ENCODE measurements at regions not wholly inside any gene's neighbourhood (a gene's known extent, or its start where the extent isn't known, plus 50 kb on each side); places are given as distances from the start of the nearest gene placed in this dataset.

- no peak overlapping the region for H3K27ac ChIP-seq
- no peak for TF ChIP-seq CTCF (conservative IDR thresholded peaks at IDR 0.05)
These were observed 104.7 kb upstream of the ZNF438 start for GRCh38 chr10:31136386-31136785.

- H3K27ac ChIP-seq = no peak overlapping the region
- TF ChIP-seq ZFX (IDR thresholded peaks at IDR 0.05) (no peak), CTCF (conservative IDR thresholded peaks at IDR 0.05) (no peak)
These were observed 105.5 kb upstream of the ZNF438 start for GRCh38 chr10:31136930-31137885.

GRCh38 chr10:31138026-31138553 is 106.4 kb upstream of the ZNF438 start:
- TF ChIP-seq ZFX (IDR thresholded peaks at IDR 0.05) (no peak), CTCF (conservative IDR thresholded peaks at IDR 0.05) (no peak)
- no peak overlapping the region for H3K27ac ChIP-seq

GRCh38 chr10:31139497-31139896 is 107.8 kb upstream of the ZNF438 start:
- H3K27ac ChIP-seq = no peak overlapping the region
- TF ChIP-seq ZFX (IDR thresholded peaks at IDR 0.05) (no peak), CTCF (conservative IDR thresholded peaks at IDR 0.05) (no peak)

GRCh38 chr10:31140716-31141115 is 109.1 kb upstream of the ZNF438 start:
- H3K27ac ChIP-seq = no peak overlapping the region
- TF ChIP-seq ZFX (IDR thresholded peaks at IDR 0.05) = no peak
- TF ChIP-seq CTCF (conservative IDR thresholded peaks at IDR 0.05) = no peak

DNA sequence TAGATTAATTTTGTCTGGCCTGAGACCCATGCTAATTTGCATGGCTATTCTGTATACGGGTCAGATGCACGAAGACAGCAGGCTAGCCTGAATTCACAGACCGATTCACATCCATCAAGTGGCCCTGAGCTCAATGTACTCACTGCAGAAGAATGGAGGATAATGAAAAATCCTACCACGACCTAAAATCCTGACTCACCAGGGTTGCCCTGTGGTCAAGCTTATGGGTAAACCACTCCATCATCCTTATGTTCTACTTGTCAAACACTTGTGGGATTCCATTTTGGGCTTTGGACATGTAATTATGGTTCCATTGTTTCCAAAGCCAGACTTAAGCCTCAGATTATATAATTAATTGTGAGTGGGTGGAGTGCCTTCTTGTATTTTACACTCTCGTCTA is 110.4 kb upstream of the ZNF438 start:
- H3K27ac ChIP-seq = no peak overlapping the region
- TF ChIP-seq CTCF (conservative IDR thresholded peaks at IDR 0.05) = no peak
- no peak for TF ChIP-seq ZFX (IDR thresholded peaks at IDR 0.05)

GRCh38 chr10:31143331-31143935 is 111.8 kb upstream of the ZNF438 start:
- no peak for TF ChIP-seq CTCF (conservative IDR thresholded peaks at IDR 0.05)
- TF ChIP-seq ZFX (IDR thresholded peaks at IDR 0.05) = no peak
- H3K27ac ChIP-seq = peak overlapping the region; percentile 14
